Osteoblast (primary cell): ENCODE measurements at regions not wholly inside any gene's neighbourhood (a gene's known extent, or its start where the extent isn't known, plus 50 kb on each side); places are given as distances from the start of the nearest gene placed in this dataset.

ENCODE experiments used
- DNase-seq: peaks from one replicate; pipeline ENCODE4 v3.0.0; 2011; ENCODE audit warnings: low spot score, mixed read lengths; ENCODE audit not compliant: insufficient read length; ENCODE audit errors: missing footprints
- H2AFZ ChIP-seq: 2 replicates; pipeline ENCODE4 v1.6.0; 2011; ENCODE audit warnings: mild to moderate bottlenecking, low read length
- H3K27ac ChIP-seq: 2 replicates; pipeline ENCODE4 v1.5.1; 2011; ENCODE audit warnings: mild to moderate bottlenecking, low read depth, low read length, moderate library complexity
- H3K27me3 ChIP-seq: 2 replicates; pipeline ENCODE4 v1.6.0; 2012; ENCODE audit warnings: mild to moderate bottlenecking, control low read depth, inconsistent platforms, low read length, moderate library complexity; ENCODE audit not compliant: insufficient read depth
- H3K36me3 ChIP-seq: 2 replicates; pipeline ENCODE4 v1.5.1; 2011; ENCODE audit warnings: mild to moderate bottlenecking, low read length, control low read depth, moderate library complexity; ENCODE audit not compliant: insufficient read depth
- H3K4me1 ChIP-seq: 2 replicates; pipeline ENCODE4 v1.5.1; 2011; ENCODE audit warnings: mild to moderate bottlenecking, low read length, control low read depth, moderate library complexity; ENCODE audit not compliant: insufficient read depth
- H3K4me2 ChIP-seq: 2 replicates; pipeline ENCODE4 v1.6.0; 2011; ENCODE audit warnings: mild to moderate bottlenecking, low read length; ENCODE audit not compliant: insufficient read depth
- H3K4me3 ChIP-seq: fragments of 200-600 bp; sonication (generic); 3 replicates; pipeline ENCODE4 v1.5.1; 2012; ENCODE audit warnings: mild to moderate bottlenecking, low read length, inconsistent platforms; ENCODE audit not compliant: insufficient read depth
- H3K79me2 ChIP-seq: 2 replicates; pipeline ENCODE4 v1.6.0; 2012; ENCODE audit warnings: mild to moderate bottlenecking, low read length, control low read depth, inconsistent platforms; ENCODE audit not compliant: insufficient read depth
- H3K9me3 ChIP-seq: 2 replicates; pipeline ENCODE4 v1.5.1; 2011; ENCODE audit warnings: low read depth, low read length, control low read depth
- H4K20me1 ChIP-seq: 2 replicates; pipeline ENCODE4 v1.6.0; 2012; ENCODE audit warnings: mild to moderate bottlenecking, low read length, control low read depth; ENCODE audit not compliant: insufficient read depth
- TF ChIP-seq, protein P1 (sequence below): IDR thresholded peaks from 2 replicates; pipeline ENCODE4 v1.5.1; 2011; ENCODE audit warnings: mild to moderate bottlenecking, low read depth, low read length, moderate library complexity; ENCODE audit errors: extremely low read depth

DNA sequence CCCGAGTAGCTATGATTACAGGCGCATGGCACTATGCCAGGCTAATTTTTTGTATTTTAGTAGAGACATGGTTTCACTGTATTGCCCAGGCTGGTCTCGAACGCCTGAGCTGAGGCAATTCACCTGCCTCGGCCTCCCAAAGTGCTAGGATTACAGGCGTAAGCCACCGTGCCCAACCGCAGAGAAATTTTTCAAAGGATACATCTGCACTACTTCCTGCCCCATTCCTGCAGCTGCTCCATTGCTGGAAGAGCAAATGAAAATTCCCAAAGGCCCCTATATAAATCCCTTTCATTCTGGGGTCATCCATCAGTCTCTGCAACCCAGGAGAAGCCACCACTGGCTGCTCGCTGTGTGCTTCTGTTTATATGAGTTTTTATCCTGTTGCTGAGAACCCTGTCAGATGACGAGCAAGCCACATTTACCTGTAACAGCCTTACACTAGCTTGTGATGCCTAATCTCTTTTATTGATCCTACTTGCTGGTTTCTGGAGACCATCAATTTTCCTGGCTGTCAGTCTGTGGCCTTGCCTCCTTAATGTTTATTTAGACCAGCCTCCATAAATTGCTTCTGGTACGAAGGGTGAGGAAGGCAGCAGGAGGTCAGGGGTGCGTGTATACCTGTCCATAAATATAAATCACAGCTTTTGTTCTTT, 925.3 kb downstream of the TLE4 start:
- Histone ChIP-seq H3K36me3 (no peaks in the 10 kb centered on the region), H4K20me1 (no peaks in the 10 kb centered on the region), H3K4me2 (no peak overlapping the region), H3K4me3 (no peak overlapping the region), H2AFZ (no peak overlapping the region), H3K4me1 (no peaks in the 10 kb centered on the region), H3K79me2 (no peaks in the 10 kb centered on the region), H3K9me3 (no peaks in the 10 kb centered on the region), H3K27ac (no peak overlapping the region), H3K27me3 (no peaks in the 10 kb centered on the region)
- DNase-seq, result no peak
- TF ChIP-seq, protein P1, sequence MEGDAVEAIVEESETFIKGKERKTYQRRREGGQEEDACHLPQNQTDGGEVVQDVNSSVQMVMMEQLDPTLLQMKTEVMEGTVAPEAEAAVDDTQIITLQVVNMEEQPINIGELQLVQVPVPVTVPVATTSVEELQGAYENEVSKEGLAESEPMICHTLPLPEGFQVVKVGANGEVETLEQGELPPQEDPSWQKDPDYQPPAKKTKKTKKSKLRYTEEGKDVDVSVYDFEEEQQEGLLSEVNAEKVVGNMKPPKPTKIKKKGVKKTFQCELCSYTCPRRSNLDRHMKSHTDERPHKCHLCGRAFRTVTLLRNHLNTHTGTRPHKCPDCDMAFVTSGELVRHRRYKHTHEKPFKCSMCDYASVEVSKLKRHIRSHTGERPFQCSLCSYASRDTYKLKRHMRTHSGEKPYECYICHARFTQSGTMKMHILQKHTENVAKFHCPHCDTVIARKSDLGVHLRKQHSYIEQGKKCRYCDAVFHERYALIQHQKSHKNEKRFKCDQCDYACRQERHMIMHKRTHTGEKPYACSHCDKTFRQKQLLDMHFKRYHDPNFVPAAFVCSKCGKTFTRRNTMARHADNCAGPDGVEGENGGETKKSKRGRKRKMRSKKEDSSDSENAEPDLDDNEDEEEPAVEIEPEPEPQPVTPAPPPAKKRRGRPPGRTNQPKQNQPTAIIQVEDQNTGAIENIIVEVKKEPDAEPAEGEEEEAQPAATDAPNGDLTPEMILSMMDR, result no peak

DNA sequence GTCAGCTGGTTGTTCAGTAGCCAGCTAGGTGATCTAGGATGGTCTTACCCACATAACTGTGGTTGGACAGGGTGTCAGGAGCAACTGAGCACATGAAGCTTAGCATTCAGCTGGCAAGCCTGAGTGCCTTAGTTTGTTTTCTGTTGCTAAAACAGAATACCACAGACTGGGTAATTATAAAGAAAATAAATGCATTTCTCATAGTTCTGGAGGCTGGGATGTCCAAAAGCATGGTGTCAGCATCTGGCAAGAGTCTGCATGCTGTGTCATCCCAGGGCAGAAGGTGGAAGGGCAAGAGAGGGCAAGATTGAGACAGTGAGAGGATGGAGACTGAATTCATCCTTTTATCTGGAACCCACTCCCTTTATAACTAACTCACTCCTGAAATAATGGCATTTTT, 921.5 kb downstream of the TLE4 start:
- Histone ChIP-seq H3K4me2 (no peak overlapping the region), H2AFZ (no peak overlapping the region), H3K27ac (no peak overlapping the region), H3K27me3 (no peaks in the 10 kb centered on the region), H3K4me1 (no peaks in the 10 kb centered on the region), H3K79me2 (no peaks in the 10 kb centered on the region), H3K36me3 (no peaks in the 10 kb centered on the region), H3K9me3 (no peaks in the 10 kb centered on the region), H4K20me1 (no peaks in the 10 kb centered on the region), H3K4me3 (no peak overlapping the region)
- TF ChIP-seq, protein P1, result no peak
- no peak for DNase-seq

DNA sequence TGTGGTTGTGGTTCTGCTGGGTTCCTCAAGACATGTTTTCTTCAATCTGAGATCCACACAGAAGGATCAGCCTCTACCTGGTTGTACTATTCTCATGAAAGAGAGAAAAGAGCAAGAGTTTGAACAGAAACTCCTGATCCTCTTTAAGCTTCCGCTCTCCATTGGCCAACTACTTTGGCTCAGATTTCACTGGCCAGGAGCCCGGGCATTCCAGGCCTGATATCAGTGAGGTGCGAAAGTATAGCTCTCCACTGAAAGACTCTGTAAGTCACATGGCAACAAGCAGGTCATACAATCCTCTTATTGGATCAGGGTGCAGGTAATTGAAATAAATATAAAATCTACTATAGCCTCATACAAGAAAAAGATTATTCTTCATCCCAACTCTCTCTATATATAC, 920.5 kb downstream of the TLE4 start:
- Histone ChIP-seq H4K20me1 (no peaks in the 10 kb centered on the region), H3K9me3 (no peaks in the 10 kb centered on the region), H3K4me1 (no peaks in the 10 kb centered on the region), H3K27me3 (no peaks in the 10 kb centered on the region), H3K79me2 (no peaks in the 10 kb centered on the region), H3K4me3 (no peak overlapping the region), H3K36me3 (no peaks in the 10 kb centered on the region), H3K27ac (no peak overlapping the region), H3K4me2 (no peak overlapping the region), H2AFZ (no peak overlapping the region)
- TF ChIP-seq, protein P1, result no peak
- DNase-seq, result no peak

DNA sequence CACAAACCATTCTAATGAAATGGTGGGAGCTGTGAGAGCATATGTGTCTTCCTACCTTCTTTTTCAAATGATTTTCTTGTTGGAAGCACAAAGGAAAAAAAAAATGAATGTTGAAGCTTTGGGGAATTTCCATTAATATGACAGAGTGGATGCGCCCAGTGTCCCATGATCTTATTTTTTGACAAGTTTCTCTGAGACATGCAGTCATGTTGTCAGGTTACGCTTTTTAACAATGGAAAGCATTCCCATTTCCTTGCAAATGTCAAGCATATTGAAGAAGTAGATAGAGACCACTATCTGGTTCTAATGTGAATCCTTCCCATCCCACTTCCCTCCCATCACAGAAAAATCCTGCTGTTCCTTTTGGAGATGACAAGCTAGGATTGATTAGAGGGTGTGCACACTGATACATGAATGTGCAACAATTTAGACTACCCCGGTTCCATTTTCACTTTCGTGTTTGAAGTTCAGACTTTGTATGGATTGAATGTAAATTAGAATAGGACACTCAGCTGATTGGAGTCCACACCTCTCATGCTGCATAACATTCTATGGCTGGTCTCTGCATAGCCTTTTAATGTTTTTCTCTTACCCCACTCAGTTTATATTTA, 919.4 kb downstream of the TLE4 start:
- Histone ChIP-seq H3K4me2 (no peak overlapping the region), H3K4me3 (no peak overlapping the region), H3K9me3 (no peaks in the 10 kb centered on the region), H3K4me1 (no peaks in the 10 kb centered on the region), H3K36me3 (no peaks in the 10 kb centered on the region), H3K27me3 (no peaks in the 10 kb centered on the region), H4K20me1 (no peaks in the 10 kb centered on the region), H2AFZ (no peak overlapping the region), H3K27ac (no peak overlapping the region), H3K79me2 (no peaks in the 10 kb centered on the region)
- no peak for DNase-seq
- TF ChIP-seq, protein P1, result no peak
